ENCODE measurements at regions not wholly inside any gene's neighbourhood (a gene's known extent, or its start where the extent isn't known, plus 50 kb on each side); places are given as distances from the start of the nearest gene placed in this dataset.

GRCh38 chr4:111837761-111838160 is 307.5 kb upstream of the FAM241A start:
- no peaks in the 10 kb centered on the region for H3K4me1 ChIP-seq
- H3K9me3 ChIP-seq = no peaks in the 10 kb centered on the region
- H3K27ac ChIP-seq = no peak overlapping the region
- H3K36me3 ChIP-seq = no peaks in the 10 kb centered on the region
- intact Hi-C loops (cut with DNase I; ENCODE audit: low total_unique reads) = no loop called here
- TF ChIP-seq POLR2A (IDR thresholded peaks at IDR 0.05) (no peak), CTCF (IDR thresholded peaks at IDR 0.05 in 4 of 5, conservative IDR thresholded peaks at IDR 0.05 in 1 of 5) (no peak)
- no peak overlapping the region for H3K4me3 ChIP-seq
- no peak for DNase-seq
- in situ Hi-C loops (cut with MboI; ENCODE audit: low sequenced_read_pairs in 4 of 4) = no loop called here
- H3K27me3 ChIP-seq = no peaks in the 10 kb centered on the region
- ATAC-seq = no peak

GRCh38 chr4:111838406-111838930 is 306.8 kb upstream of the FAM241A start:
- H3K4me3 ChIP-seq = no peak overlapping the region
- H3K36me3 ChIP-seq = no peaks in the 10 kb centered on the region
- DNase-seq (no peak), ATAC-seq (no peak)
- H3K9me3 ChIP-seq = no peaks in the 10 kb centered on the region
- H3K4me1 ChIP-seq = no peaks in the 10 kb centered on the region
- no peaks in the 10 kb centered on the region for H3K27me3 ChIP-seq
- TF ChIP-seq CTCF (IDR thresholded peaks at IDR 0.05 in 4 of 5, conservative IDR thresholded peaks at IDR 0.05 in 1 of 5) = no peak
- no peak overlapping the region for H3K27ac ChIP-seq
- intact Hi-C loops (cut with DNase I; ENCODE audit: low total_unique reads) (no loop called here), in situ Hi-C loops (cut with MboI; ENCODE audit: low sequenced_read_pairs in 4 of 4) (no loop called here)

- Histone ChIP-seq H3K36me3 (no peaks in the 10 kb centered on the region), H3K9me3 (no peaks in the 10 kb centered on the region), H3K4me3 (no peak overlapping the region), H3K4me1 (no peaks in the 10 kb centered on the region), H3K27ac (no peak overlapping the region), H3K27me3 (no peaks in the 10 kb centered on the region)
- ATAC-seq (no peak), DNase-seq (no peak)
- no peak for TF ChIP-seq CTCF (IDR thresholded peaks at IDR 0.05 in 4 of 5, conservative IDR thresholded peaks at IDR 0.05 in 1 of 5)
- TF ChIP-seq POLR2A (IDR thresholded peaks at IDR 0.05) = no peak
- intact Hi-C loops (cut with DNase I; ENCODE audit: low total_unique reads) (no loop called here), in situ Hi-C loops (cut with MboI; ENCODE audit: low sequenced_read_pairs in 4 of 4) (no loop called here)
Observed at GRCh38 chr4:111839141-111839540, 306.1 kb upstream of the FAM241A start.

GRCh38 chr4:111842336-111842735 is 302.9 kb upstream of the FAM241A start:
- no peak for DNase-seq
- Histone ChIP-seq H3K4me3 (no peak overlapping the region), H3K27ac (no peak overlapping the region), H3K27me3 (no peaks in the 10 kb centered on the region), H3K4me1 (no peaks in the 10 kb centered on the region), H3K9me3 (no peaks in the 10 kb centered on the region), H3K36me3 (no peaks in the 10 kb centered on the region)
- intact Hi-C loops (cut with DNase I; ENCODE audit: low total_unique reads) = no loop called here
- TF ChIP-seq POLR2A (IDR thresholded peaks at IDR 0.05) = no peak
- no peak for TF ChIP-seq CTCF (IDR thresholded peaks at IDR 0.05 in 4 of 5, conservative IDR thresholded peaks at IDR 0.05 in 1 of 5)
- ATAC-seq = no peak
- in situ Hi-C loops (cut with MboI; ENCODE audit: low sequenced_read_pairs in 4 of 4) = no loop called here

- Histone ChIP-seq H3K36me3 (no peaks in the 10 kb centered on the region), H3K4me1 (no peaks in the 10 kb centered on the region), H3K4me3 (no peak overlapping the region), H3K27me3 (no peaks in the 10 kb centered on the region), H3K27ac (no peak overlapping the region), H3K9me3 (no peaks in the 10 kb centered on the region)
- ATAC-seq (no peak), DNase-seq (no peak)
- TF ChIP-seq CTCF (IDR thresholded peaks at IDR 0.05 in 4 of 5, conservative IDR thresholded peaks at IDR 0.05 in 1 of 5) (no peak), POLR2A (IDR thresholded peaks at IDR 0.05) (no peak)
- intact Hi-C loops (cut with DNase I; ENCODE audit: low total_unique reads) (no loop called here), in situ Hi-C loops (cut with MboI; ENCODE audit: low sequenced_read_pairs in 4 of 4) (no loop called here)
Observed at GRCh38 chr4:111847296-111848008, 297.8 kb upstream of the FAM241A start.
